ENCODE measurements at regions not wholly inside any gene's neighbourhood (a gene's known extent, or its start where the extent isn't known, plus 50 kb on each side); places are given as distances from the start of the nearest gene placed in this dataset.
"Not testable (repeated sequence)": the region's sequence is repeated elsewhere in the genome, so short reads cannot be mapped to it uniquely, and the experiment has no call there.

DNA sequence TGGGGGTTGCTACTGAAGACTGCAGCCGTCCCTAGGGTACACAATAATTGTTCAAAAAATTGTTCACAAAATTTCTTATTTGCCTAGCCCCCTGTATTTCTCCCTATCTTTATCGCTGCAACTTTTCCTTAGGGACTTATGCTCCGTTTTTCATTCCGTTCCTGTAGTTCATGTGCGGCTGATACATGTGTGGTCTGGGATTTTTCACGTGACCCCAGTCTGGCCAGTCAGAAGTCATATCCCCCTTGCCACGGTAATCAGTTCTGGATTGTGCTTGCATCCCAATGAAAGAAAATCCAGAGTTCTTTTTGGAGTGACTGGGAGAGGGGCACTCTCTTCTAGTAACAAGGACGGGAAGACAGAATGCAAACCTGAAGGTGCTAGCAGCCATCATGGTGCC is 610.7 kb upstream of the C16orf82 start:
- ATAC-seq (ENCODE audit: insufficient number of reproducible peaks, low FRiP score, low read depth): no peak

DNA sequence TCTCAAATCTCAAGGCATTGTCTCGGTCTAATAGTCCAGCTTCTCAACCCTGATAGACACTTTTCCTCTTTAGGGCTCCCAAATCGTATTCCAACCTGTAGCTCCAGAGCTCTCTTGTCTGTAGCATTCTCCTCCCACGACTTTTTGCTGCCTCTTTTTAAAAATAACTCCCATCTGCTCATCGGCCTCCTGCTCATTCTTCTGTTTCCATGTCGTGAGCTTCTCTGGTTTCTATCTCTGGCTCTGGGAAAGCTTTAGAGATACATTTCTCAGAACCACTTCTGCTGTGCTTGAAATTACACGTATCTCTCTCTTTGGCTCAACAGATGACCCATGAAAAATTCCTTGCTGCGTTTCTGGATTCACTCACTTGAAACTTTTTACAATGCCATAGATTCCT is 609.6 kb upstream of the C16orf82 start:
- ATAC-seq (ENCODE audit: insufficient number of reproducible peaks, low FRiP score, low read depth) (no peak), DNase-seq (ENCODE audit: low spot score) (no peak)
- no peaks in the 10 kb centered on the region for H3K9me3 ChIP-seq
- H3K4me3 ChIP-seq: no peak overlapping the region
- no peaks in the 10 kb centered on the region for H3K27me3 ChIP-seq (replicated peaks; ENCODE audit: insufficient read depth)
- TF ChIP-seq, protein P1, sequence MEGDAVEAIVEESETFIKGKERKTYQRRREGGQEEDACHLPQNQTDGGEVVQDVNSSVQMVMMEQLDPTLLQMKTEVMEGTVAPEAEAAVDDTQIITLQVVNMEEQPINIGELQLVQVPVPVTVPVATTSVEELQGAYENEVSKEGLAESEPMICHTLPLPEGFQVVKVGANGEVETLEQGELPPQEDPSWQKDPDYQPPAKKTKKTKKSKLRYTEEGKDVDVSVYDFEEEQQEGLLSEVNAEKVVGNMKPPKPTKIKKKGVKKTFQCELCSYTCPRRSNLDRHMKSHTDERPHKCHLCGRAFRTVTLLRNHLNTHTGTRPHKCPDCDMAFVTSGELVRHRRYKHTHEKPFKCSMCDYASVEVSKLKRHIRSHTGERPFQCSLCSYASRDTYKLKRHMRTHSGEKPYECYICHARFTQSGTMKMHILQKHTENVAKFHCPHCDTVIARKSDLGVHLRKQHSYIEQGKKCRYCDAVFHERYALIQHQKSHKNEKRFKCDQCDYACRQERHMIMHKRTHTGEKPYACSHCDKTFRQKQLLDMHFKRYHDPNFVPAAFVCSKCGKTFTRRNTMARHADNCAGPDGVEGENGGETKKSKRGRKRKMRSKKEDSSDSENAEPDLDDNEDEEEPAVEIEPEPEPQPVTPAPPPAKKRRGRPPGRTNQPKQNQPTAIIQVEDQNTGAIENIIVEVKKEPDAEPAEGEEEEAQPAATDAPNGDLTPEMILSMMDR (IDR thresholded peaks at IDR 0.05): no peak
- no peak overlapping the region for H3K27ac ChIP-seq
- peaks cover 0 to 6% of the 10 kb centered on the region in 2 donors for H3K4me1 ChIP-seq (ENCODE audit: control insufficient read depth in 1 of 2, low read depth in 2 of 2)
- H3K36me3 ChIP-seq: no peaks in the 10 kb centered on the region

More for the DNA sequence above, 610.7 kb upstream of the C16orf82 start:
- no peak for DNase-seq (ENCODE audit: low spot score)
- Histone ChIP-seq H3K9me3 (no peaks in the 10 kb centered on the region), H3K4me1 (ENCODE audit: control insufficient read depth in 1 of 2, low read depth in 2 of 2) (peaks cover 0 to 6% of the 10 kb centered on the region in 2 donors), H3K27ac (no peak overlapping the region), H3K4me3 (no peak overlapping the region), H3K36me3 (no peaks in the 10 kb centered on the region), H3K27me3 (replicated peaks; ENCODE audit: insufficient read depth) (no peaks in the 10 kb centered on the region)
- TF ChIP-seq, protein P1 (IDR thresholded peaks at IDR 0.05): no peak

DNA sequence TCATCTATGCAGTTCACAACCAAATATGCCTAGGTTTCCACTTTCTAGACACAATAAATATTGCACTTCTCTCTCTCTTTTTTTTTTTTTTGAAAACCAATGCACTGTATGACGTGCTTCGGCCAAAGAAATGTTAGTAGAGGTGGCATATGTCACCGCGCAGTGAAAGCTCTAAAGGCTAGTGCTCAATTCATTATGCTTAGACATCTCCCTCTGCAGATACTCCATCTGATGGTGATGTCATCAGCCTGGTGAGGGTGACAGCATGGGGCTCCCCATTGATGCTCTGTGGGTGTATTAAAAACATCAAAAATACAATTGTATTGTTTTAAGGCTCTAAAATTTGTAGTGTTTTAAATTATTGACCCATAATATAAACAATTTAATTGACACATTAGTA is 608.8 kb upstream of the C16orf82 start:
- Histone ChIP-seq H3K4me3 (no peak overlapping the region), H3K27ac (no peak overlapping the region), H3K27me3 (replicated peaks; ENCODE audit: insufficient read depth) (no peaks in the 10 kb centered on the region), H3K4me1 (ENCODE audit: control insufficient read depth in 1 of 2, low read depth in 2 of 2) (peaks cover 0 to 6% of the 10 kb centered on the region in 2 donors), H3K9me3 (no peaks in the 10 kb centered on the region), H3K36me3 (no peaks in the 10 kb centered on the region)
- no peak for DNase-seq (ENCODE audit: low spot score)
- ATAC-seq (ENCODE audit: insufficient number of reproducible peaks, low FRiP score, low read depth): no peak
- TF ChIP-seq, protein P1 (IDR thresholded peaks at IDR 0.05): no peak

DNA sequence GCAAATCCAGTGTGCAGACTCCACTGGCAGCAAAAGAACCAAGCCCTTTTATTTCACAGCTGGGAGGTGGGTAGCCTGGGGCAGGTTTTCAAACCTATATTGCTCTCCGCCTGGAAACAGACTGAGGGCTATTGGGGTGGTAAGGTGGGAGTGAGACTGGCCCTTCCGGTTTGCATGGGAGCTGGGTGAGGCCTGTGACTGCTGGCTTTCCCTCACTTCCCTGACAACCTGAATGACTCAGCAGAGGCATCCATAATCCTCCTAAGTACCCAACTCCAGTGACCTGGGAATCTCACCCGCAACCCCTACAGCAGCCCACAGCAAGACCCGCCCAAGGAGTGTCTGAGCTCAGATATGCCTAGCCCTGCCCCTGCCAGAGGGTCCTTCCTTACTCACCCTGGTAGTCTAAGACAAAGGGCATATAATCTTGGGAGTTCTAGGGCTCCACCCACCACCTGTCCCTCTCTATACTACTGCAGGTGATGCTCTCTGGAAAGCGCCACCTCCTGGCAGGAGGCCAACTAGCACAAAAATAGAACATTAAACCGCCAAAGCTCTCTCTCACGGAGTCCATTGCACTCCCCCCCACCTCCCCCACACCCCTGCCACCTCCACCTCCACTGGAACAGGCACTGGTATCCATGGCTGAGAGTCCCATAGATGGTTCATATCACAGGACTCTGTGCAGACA is 602.0 kb upstream of the C16orf82 start:
- DNase-seq (ENCODE audit: low spot score): no peak
- H3K27me3 ChIP-seq (replicated peaks; ENCODE audit: insufficient read depth): no peaks in the 10 kb centered on the region
- no peak overlapping the region for H3K27ac ChIP-seq
- TF ChIP-seq, protein P1 (IDR thresholded peaks at IDR 0.05): no peak
- no peaks in the 10 kb centered on the region for H3K9me3 ChIP-seq
- no peaks in the 10 kb centered on the region for H3K36me3 ChIP-seq
- no peak for ATAC-seq (ENCODE audit: insufficient number of reproducible peaks, low FRiP score, low read depth)
- no peak overlapping the region for H3K4me3 ChIP-seq
- H3K4me1 ChIP-seq (ENCODE audit: control insufficient read depth in 1 of 2, low read depth in 2 of 2): no peaks in the 10 kb centered on the region

DNA sequence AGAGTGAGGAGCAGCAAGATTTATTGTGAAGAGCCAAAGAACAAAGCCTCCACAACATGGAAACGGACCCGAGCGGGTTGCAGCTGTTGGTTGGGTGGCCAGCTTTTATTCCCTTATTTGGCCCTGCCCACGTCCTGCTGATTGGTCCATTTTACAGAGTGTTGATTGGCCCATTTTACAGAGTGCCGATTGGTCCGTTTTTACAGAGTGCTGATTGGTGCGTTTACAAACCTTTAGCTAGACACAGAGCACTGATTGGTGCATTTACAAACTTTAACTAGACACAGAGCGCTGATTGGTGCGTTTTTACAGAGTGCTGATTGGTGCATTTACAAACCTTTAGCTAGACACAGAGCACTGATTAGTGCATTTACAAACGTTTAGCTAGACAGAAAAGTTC is 592.3 kb upstream of the C16orf82 start:
- H3K4me3 ChIP-seq; H3K4me1 ChIP-seq (ENCODE audit: control insufficient read depth in 1 of 2, low read depth in 2 of 2); H3K27ac ChIP-seq; H3K27me3 ChIP-seq (replicated peaks; ENCODE audit: insufficient read depth); DNase-seq (ENCODE audit: low spot score); H3K36me3 ChIP-seq; H3K9me3 ChIP-seq; ATAC-seq (ENCODE audit: insufficient number of reproducible peaks, low FRiP score, low read depth): not testable (repeated sequence)

DNA sequence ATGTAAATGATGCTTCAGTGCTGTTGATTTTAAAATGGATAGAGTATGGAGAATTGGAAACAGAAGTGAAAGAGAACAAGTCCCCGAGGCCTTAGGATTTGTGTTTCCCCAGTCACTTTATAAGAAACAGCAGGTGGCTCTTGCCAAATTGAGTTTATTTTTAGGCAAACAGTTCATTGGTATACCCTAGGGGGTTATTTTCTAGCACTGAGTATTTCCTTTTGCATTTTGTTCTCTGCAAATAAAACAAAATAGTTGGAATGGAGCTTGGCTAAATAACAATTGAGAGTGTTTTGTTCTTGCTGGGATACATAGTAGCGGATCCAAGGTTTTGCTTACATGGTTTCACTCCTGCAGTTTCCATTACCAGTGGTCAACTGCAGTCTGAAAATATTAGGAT is 591.1 kb upstream of the C16orf82 start:
- DNase-seq (ENCODE audit: low spot score) (no peak), ATAC-seq (ENCODE audit: insufficient number of reproducible peaks, low FRiP score, low read depth) (no peak)
- Histone ChIP-seq H3K27me3 (replicated peaks; ENCODE audit: insufficient read depth) (no peaks in the 10 kb centered on the region), H3K27ac (no peak overlapping the region), H3K4me3 (no peak overlapping the region), H3K9me3 (no peaks in the 10 kb centered on the region), H3K4me1 (ENCODE audit: control insufficient read depth in 1 of 2, low read depth in 2 of 2) (no peaks in the 10 kb centered on the region), H3K36me3 (no peaks in the 10 kb centered on the region)
- TF ChIP-seq, protein P1 (IDR thresholded peaks at IDR 0.05): no peak
